HepG2 (cell line): ENCODE measurements at regions not wholly inside any gene's neighbourhood (a gene's known extent, or its start where the extent isn't known, plus 50 kb on each side); places are given as distances from the start of the nearest gene placed in this dataset.

Experiments used
- ATAC-seq: fragments of 200-7000 bp; cut with Tn5 transposase; 3 replicates; pipeline ENCODE4 v1.9.1; 2020; ENCODE audit warnings: mild to moderate bottlenecking, moderate library complexity
- BruUV-seq: library from RNA; stranded (reverse); fragments of 400-500 nt; replicated peaks from 2 replicates; lab custom pipeline; 2021; lab: Mats Ljungman, UMichigan
- CTCF ChIA-PET: fragments of 300-600 bp; formaldehyde crosslinking; extraction: SDS; loops from one replicate; lab custom pipeline; 2021; ENCODE audit warnings: low total read pairs, inconsistent platforms, low intra/inter-chr PET ratio; lab: Yijun Ruan, JAX
- POLR2A ChIA-PET: fragments of 350-600 bp; sonication (Branson Sonifier 250); formaldehyde crosslinking; loops from one replicate; lab custom pipeline; 2020; ENCODE audit warnings: antibody characterized with exemption, inconsistent platforms; lab: Yijun Ruan, JAX
- DNase-seq: peaks from one replicate; pipeline ENCODE4 v3.0.0-alpha.2; 2015; ENCODE audit warnings: low spot score
- FAIRE-seq: peaks from 3 replicates; lab custom pipeline; 2011; peaks lifted over from hg19 to GRCh38; lab: Jason Lieb, UNC
- H2AFZ ChIP-seq: one replicate; pipeline ENCODE4 v1.6.1; 2011; ENCODE audit warnings: low read length, inconsistent platforms
- H3K27ac ChIP-seq: fragments of 300-600 bp; 3 replicates; pipeline ENCODE4 v1.8.0; 2011; ENCODE audit warnings: mixed run types, mild to moderate bottlenecking, mixed read lengths, low read length, inconsistent platforms; ENCODE audit not compliant: insufficient read depth; ENCODE audit errors: extremely low read length
- H3K27me3 ChIP-seq, 2 experiments: fragments of 200-600 bp in 1 of 2; 2 replicates in 1 of 2; 3 replicates in 1 of 2; pipeline versions ENCODE4 v1.6.0 to v1.8.0; 2011; ENCODE audit warnings: low read length in 2 of 2, mild to moderate bottlenecking in 2 of 2, moderate library complexity in 2 of 2, inconsistent platforms in 1 of 2; ENCODE audit not compliant: insufficient read depth in 2 of 2, control insufficient read depth in 1 of 2
- H3K36me3 ChIP-seq, 2 experiments: fragments of 200-600 bp in 1 of 2; replicated peaks in 1 of 2; 2 replicates in 1 of 2; 3 replicates in 1 of 2; pipeline versions ENCODE4 v1.5.1 to v1.8.0; 2011; ENCODE audit warnings: low read length in 2 of 2, inconsistent platforms in 1 of 2; ENCODE audit not compliant: insufficient read depth in 2 of 2, control insufficient read depth in 1 of 2
- H3K4me1 ChIP-seq: 2 replicates; pipeline ENCODE4 v1.5.1; 2012; ENCODE audit warnings: low read length, inconsistent platforms; ENCODE audit not compliant: insufficient read depth
- H3K4me2 ChIP-seq: 2 replicates; pipeline ENCODE4 v1.6.0; 2011; ENCODE audit warnings: low read depth, low read length, inconsistent platforms
- H3K4me3 ChIP-seq, 3 experiments: fragments of 200-600 bp in 1 of 3; sonication (generic), shearing (Covaris generic) in 1 of 3; replicated peaks in 1 of 3; 2 replicates each; pipeline ENCODE4 v1.5.1; 2011 to 2016; ENCODE audit warnings: low read length in 3 of 3, inconsistent platforms in 2 of 3, low read depth in 2 of 3, mild to moderate bottlenecking in 2 of 3, control low read depth in 1 of 3, mixed read lengths in 1 of 3; ENCODE audit not compliant: insufficient read depth in 1 of 3
- H3K79me2 ChIP-seq: one replicate; pipeline ENCODE4 v1.6.1; 2011; ENCODE audit warnings: low read length, inconsistent platforms; ENCODE audit not compliant: insufficient read depth
- H3K9ac ChIP-seq: 2 replicates; pipeline ENCODE4 v1.6.0; 2011; ENCODE audit warnings: mild to moderate bottlenecking, low read depth, low read length, inconsistent platforms; ENCODE audit not compliant: insufficient read depth
- H3K9me3 ChIP-seq: 2 replicates; pipeline ENCODE4 v1.5.1; 2012; ENCODE audit warnings: mild to moderate bottlenecking, low read length
- H4K20me1 ChIP-seq: 2 replicates; pipeline ENCODE4 v1.6.0; 2011; ENCODE audit warnings: inconsistent platforms, mild to moderate bottlenecking, low read length, moderate library complexity; ENCODE audit not compliant: insufficient read depth
- CCAR2 ChIP-seq: fragments of 200-400 bp; formaldehyde crosslinking; optimal IDR thresholded peaks from 2 replicates; pipeline ENCODE3; 2018; ENCODE audit warnings: low read depth, mild to moderate bottlenecking, low read length, moderate library complexity
- CENPT ChIP-seq: sonication (generic); formaldehyde crosslinking; IDR thresholded peaks from 2 replicates; pipeline ENCODE4 v1.8.0; 2022; ENCODE audit warnings: low read depth, mild to moderate bottlenecking, moderate library complexity, missing genetic modification reagents
- NFIC ChIP-seq: IDR thresholded peaks from 2 replicates; pipeline ENCODE4 v1.6.1; 2012; ENCODE audit warnings: mild to moderate bottlenecking, low read length, inconsistent platforms
- NRL ChIP-seq: sonication (generic); formaldehyde crosslinking; IDR thresholded peaks from 2 replicates; pipeline ENCODE4 v1.5.0; 2020; ENCODE audit warnings: missing genetic modification reagents, mild to moderate bottlenecking, moderate library complexity, borderline replicate concordance
- PRPF4 ChIP-seq: fragments of 200-400 bp; formaldehyde crosslinking; IDR thresholded peaks from 2 replicates; pipeline ENCODE4 v1.6.1; 2016; ENCODE audit warnings: low read length, low read depth; ENCODE audit not compliant: poor library complexity, severe bottlenecking
- RFXAP ChIP-seq: sonication (generic); formaldehyde crosslinking; IDR thresholded peaks from 2 replicates; pipeline ENCODE4 v1.4.0; 2020; ENCODE audit warnings: missing genetic modification reagents, borderline replicate concordance
- SCMH1 ChIP-seq: sonication (generic); formaldehyde crosslinking; IDR thresholded peaks from 2 replicates; pipeline ENCODE4 v1.9.0; 2021; ENCODE audit warnings: missing genetic modification reagents, mild to moderate bottlenecking, borderline replicate concordance
- ZBTB7A ChIP-seq: sonication (generic); formaldehyde crosslinking; IDR thresholded peaks from 2 replicates; pipeline ENCODE4 v1.8.0; 2022; ENCODE audit warnings: mild to moderate bottlenecking, missing genetic modification reagents
- ZEB1 ChIP-seq: IDR thresholded peaks from 2 replicates; pipeline ENCODE4 v1.6.1; 2012; ENCODE audit warnings: mild to moderate bottlenecking, low read depth, inconsistent platforms; ENCODE audit not compliant: insufficient replicate concordance
- ZNF124 ChIP-seq: sonication (generic); formaldehyde crosslinking; IDR thresholded peaks from 2 replicates; pipeline ENCODE4 v1.4.0; 2020; ENCODE audit warnings: missing genetic modification reagents
- ZNF256 ChIP-seq: sonication (generic); formaldehyde crosslinking; conservative IDR thresholded peaks from 2 replicates; pipeline ENCODE4 v1.4.0; 2020; ENCODE audit warnings: missing genetic modification reagents
- ZNF614 ChIP-seq: IDR thresholded peaks from 2 replicates; pipeline ENCODE4 v1.6.1; 2018; ENCODE audit warnings: missing biosample characterization, missing genetic modification reagents, inconsistent platforms, borderline replicate concordance
- WGBS: methylation state at CpG from one replicate; pipeline ENCODE4 v1.1.6; 2017; ENCODE audit warnings: low lambda C conversion rate; 5-methylcytosine and 5-hydroxymethylcytosine counted together
- in situ Hi-C: cut with HindIII; loops from 2 replicates; pipeline ENCODE4 v1.10.0; 2017; ENCODE audit warnings: low pct_unique_long_range_greater_than_20kb; ENCODE audit not compliant: extremely low pct_ligation_motif_present
- intact Hi-C: fragments of 100-400 bp; cut with micrococcal nuclease; formaldehyde crosslinking; loops from one replicate; pipeline ENCODE4 v1.10.0; 2022; ENCODE audit not compliant: unreplicated experiment
- TF ChIP-seq, protein P1 (sequence below): IDR thresholded peaks from 2 replicates; pipeline ENCODE4 v1.6.1; 2016
- TF ChIP-seq, protein P2 (sequence below): sonication (generic); formaldehyde crosslinking; IDR thresholded peaks from 2 replicates; pipeline ENCODE4 v1.5.0; 2020; ENCODE audit warnings: mild to moderate bottlenecking, missing genetic modification reagents, borderline replicate concordance

DNA sequence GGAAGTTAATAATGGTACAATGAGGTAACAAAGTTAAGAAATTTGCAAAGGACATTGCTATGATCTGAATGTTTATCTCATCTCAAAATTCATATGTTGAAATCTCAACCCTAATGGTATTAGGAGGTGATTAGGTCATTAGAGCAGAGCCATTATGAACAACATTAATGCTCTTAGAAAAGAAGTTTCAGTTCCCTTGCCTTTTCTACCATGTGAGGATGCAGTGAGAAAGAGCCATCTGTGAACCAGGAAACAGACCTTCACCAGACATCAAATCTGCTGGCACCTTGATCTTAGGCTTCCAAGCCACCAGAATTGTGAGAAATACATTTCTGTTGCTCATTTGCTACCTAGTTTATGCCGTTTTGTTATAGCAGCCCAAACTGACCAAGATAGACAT, 757.6 kb downstream of the NR4A2 start (continued):
- TF ChIP-seq NRL (CRISPR knock-in tag) = no peak

DNA sequence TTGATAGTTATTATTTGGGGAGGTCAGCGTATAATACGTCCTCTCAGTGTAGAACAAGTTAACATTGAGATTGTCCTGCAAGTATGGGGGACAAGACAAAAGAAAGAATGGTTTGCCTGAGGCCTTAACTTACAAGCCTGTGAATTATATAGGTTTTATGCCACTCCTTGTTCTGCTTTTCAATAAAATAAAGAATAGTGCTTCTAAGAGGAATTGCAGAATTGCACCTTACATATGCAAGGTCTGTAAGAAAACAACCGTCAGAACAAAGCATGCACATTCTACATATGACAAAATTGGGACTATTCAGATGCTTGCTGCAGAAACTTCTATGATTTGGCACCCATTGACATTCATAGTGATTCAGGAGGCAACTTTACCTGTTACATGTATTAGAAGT, 785.0 kb downstream of the NR4A2 start:
- Histone ChIP-seq H4K20me1 (no peaks in the 10 kb centered on the region), H3K27ac (no peak overlapping the region), H3K4me2 (peak overlapping the region; percentile 47; the same call in 1 of the 2 replicates), H3K79me2 (no peaks in the 10 kb centered on the region), H3K27me3 (no peaks in the 10 kb centered on the region), H3K36me3 (no peaks in the 10 kb centered on the region), H3K9me3 (peaks cover 21% of the 10 kb centered on the region; the same call in 1 of the 2 replicates), H3K4me1 (no peaks in the 10 kb centered on the region), H2AFZ (peak overlapping the region; percentile 29), H3K4me3 (no peak overlapping the region), H3K9ac (no peak overlapping the region)
- POLR2A ChIA-PET = no interaction called here
- BruUV-seq = no TSS peak
- CTCF ChIA-PET = no interaction called here
- ATAC-seq (no peak), DNase-seq (no peak), FAIRE-seq (no peak)
- intact Hi-C loops = no loop called here
- no peak for TF ChIP-seq PRPF4
- TF ChIP-seq ZBTB7A (CRISPR knock-in tag) = no peak
- TF ChIP-seq RFXAP (CRISPR knock-in tag) = no peak
- TF ChIP-seq, protein P1, sequence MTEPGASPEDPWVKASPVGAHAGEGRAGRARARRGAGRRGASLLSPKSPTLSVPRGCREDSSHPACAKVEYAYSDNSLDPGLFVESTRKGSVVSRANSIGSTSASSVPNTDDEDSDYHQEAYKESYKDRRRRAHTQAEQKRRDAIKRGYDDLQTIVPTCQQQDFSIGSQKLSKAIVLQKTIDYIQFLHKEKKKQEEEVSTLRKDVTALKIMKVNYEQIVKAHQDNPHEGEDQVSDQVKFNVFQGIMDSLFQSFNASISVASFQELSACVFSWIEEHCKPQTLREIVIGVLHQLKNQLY (CRISPR knock-in tag) = no peak
- TF ChIP-seq, protein P2, sequence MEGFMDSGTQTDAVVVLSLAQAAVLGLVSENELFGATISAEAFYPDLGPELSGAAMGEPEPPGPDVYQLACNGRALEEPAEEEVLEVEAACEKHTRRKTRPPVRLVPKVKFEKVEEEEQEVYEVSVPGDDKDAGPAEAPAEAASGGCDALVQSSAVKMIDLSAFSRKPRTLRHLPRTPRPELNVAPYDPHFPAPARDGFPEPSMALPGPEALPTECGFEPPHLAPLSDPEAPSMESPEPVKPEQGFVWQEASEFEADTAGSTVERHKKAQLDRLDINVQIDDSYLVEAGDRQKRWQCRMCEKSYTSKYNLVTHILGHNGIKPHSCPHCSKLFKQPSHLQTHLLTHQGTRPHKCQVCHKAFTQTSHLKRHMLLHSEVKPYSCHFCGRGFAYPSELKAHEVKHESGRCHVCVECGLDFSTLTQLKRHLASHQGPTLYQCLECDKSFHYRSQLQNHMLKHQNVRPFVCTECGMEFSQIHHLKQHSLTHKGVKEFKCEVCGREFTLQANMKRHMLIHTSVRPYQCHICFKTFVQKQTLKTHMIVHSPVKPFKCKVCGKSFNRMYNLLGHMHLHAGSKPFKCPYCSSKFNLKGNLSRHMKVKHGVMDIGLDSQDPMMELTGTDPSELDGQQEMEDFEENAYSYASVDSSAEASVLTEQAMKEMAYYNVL = no peak
- no peak for TF ChIP-seq ZNF256 (CRISPR knock-in tag)
- no peak for TF ChIP-seq ZEB1
- no peak for TF ChIP-seq SCMH1 (CRISPR knock-in tag)
- TF ChIP-seq ZNF614 = no peak
- TF ChIP-seq CCAR2 = no peak
- no peak for TF ChIP-seq NFIC
- no peak for TF ChIP-seq CENPT
- no peak for TF ChIP-seq ZNF124 (CRISPR knock-in tag)
- in situ Hi-C loops = no loop called here
- WGBS = 48% methylated on average over 3 of the region's 3 CpGs
